Hepatocyte (in vitro differentiated cells): ENCODE measurements at regions not wholly inside any gene's neighbourhood (a gene's known extent, or its start where the extent isn't known, plus 50 kb on each side); places are given as distances from the start of the nearest gene placed in this dataset.

ENCODE experiments used
- CTCF ChIP-seq: fragments of 200-600 bp; sonication (generic); IDR thresholded peaks from 2 replicates; pipeline ENCODE4 v1.5.1; 2016; ENCODE audit warnings: antibody characterized with exemption, mild to moderate bottlenecking; ENCODE audit not compliant: poor library complexity
- EZH2 ChIP-seq: fragments of 200-600 bp; sonication (generic); IDR thresholded peaks from 2 replicates; pipeline ENCODE4 v1.6.1; 2016; ENCODE audit warnings: antibody characterized with exemption, mild to moderate bottlenecking, borderline replicate concordance
- EZH2phosphoT487 ChIP-seq: fragments of 200-600 bp; sonication (generic); IDR thresholded peaks from one replicate; pipeline ENCODE4 v1.6.1; 2018; ENCODE audit warnings: antibody characterized with exemption, mild to moderate bottlenecking, low read depth, moderate library complexity; ENCODE audit not compliant: unreplicated experiment, severe bottlenecking

GRCh38 chr12:28604240-28604639, 414.0 kb downstream of the CCDC91 start:
- TF ChIP-seq CTCF, result no peak
- TF ChIP-seq EZH2phosphoT487, result no peak
- no peak for TF ChIP-seq EZH2
